GM23338 (cell line): ENCODE measurements at regions not wholly inside any gene's neighbourhood (a gene's known extent, or its start where the extent isn't known, plus 50 kb on each side); places are given as distances from the start of the nearest gene placed in this dataset.

Experiments
- CTCF ChIP-seq, 2 experiments: fragments of 200-600 bp in 1 of 2; sonication (generic) in 1 of 2; conservative IDR thresholded peaks; 2 replicates each; pipeline versions ENCODE4 v1.5.1 to v1.6.1; 2016 to 2017; ENCODE audit warnings: antibody characterized with exemption in 2 of 2, low read depth in 2 of 2, mild to moderate bottlenecking in 2 of 2, moderate library complexity in 1 of 2
- ETS1 ChIP-seq: IDR thresholded peaks from 2 replicates; pipeline ENCODE4 v1.6.1; 2016; ENCODE audit warnings: antibody characterized with exemption
- EZH2 ChIP-seq: fragments of 200-600 bp; sonication (generic); IDR thresholded peaks from one replicate; pipeline ENCODE4 v1.8.0; 2017; ENCODE audit warnings: antibody characterized with exemption, mild to moderate bottlenecking, low read depth; ENCODE audit not compliant: unreplicated experiment
- EZH2phosphoT487 ChIP-seq: fragments of 200-600 bp; sonication (generic); IDR thresholded peaks from one replicate; pipeline ENCODE4 v1.8.1; 2018; ENCODE audit warnings: antibody characterized with exemption; ENCODE audit not compliant: unreplicated experiment
- JUNB ChIP-seq: IDR thresholded peaks from one replicate; pipeline ENCODE4 v1.6.1; 2016; ENCODE audit warnings: antibody characterized with exemption; ENCODE audit not compliant: unreplicated experiment
- POLR2AphosphoS5 ChIP-seq: IDR thresholded peaks from 2 replicates; pipeline ENCODE4 v1.6.1; 2016; ENCODE audit warnings: antibody characterized with exemption, low read depth
- STAT1 ChIP-seq: IDR thresholded peaks from one replicate; pipeline ENCODE4 v1.6.1; 2016; ENCODE audit warnings: antibody characterized with exemption; ENCODE audit not compliant: unreplicated experiment
- ZNF331 ChIP-seq: fragments of 250-450 bp; sonication (Bioruptor Pico); IDR thresholded peaks from 2 replicates; pipeline ENCODE4 v1.5.0; 2020; ENCODE audit warnings: low read depth, mild to moderate bottlenecking, moderate library complexity
- TF ChIP-seq, protein P1 (sequence below): IDR thresholded peaks from one replicate; pipeline ENCODE4 v1.6.1; 2018; ENCODE audit warnings: antibody characterized with exemption; ENCODE audit not compliant: unreplicated experiment

DNA sequence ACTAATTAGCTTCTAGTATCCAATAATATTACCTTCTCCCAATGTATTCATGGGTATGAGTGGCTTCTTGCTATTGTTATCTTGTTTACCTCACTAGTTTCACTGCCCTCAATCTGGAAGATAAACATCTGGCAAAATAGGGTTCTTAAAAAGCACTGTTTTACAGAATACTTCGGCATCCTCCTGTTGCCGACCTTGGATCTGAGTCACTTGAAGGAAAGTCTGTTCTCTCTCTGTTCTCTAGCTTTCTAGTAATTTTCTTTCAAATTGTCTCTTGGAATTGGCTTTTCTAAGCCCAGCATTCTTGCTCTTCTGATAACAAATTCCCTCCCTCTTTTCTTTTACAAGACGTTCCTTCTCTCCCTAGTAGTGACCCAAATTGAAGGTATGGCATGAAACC lies 189.5 kb downstream of the KITLG start:
- TF ChIP-seq, protein P1, sequence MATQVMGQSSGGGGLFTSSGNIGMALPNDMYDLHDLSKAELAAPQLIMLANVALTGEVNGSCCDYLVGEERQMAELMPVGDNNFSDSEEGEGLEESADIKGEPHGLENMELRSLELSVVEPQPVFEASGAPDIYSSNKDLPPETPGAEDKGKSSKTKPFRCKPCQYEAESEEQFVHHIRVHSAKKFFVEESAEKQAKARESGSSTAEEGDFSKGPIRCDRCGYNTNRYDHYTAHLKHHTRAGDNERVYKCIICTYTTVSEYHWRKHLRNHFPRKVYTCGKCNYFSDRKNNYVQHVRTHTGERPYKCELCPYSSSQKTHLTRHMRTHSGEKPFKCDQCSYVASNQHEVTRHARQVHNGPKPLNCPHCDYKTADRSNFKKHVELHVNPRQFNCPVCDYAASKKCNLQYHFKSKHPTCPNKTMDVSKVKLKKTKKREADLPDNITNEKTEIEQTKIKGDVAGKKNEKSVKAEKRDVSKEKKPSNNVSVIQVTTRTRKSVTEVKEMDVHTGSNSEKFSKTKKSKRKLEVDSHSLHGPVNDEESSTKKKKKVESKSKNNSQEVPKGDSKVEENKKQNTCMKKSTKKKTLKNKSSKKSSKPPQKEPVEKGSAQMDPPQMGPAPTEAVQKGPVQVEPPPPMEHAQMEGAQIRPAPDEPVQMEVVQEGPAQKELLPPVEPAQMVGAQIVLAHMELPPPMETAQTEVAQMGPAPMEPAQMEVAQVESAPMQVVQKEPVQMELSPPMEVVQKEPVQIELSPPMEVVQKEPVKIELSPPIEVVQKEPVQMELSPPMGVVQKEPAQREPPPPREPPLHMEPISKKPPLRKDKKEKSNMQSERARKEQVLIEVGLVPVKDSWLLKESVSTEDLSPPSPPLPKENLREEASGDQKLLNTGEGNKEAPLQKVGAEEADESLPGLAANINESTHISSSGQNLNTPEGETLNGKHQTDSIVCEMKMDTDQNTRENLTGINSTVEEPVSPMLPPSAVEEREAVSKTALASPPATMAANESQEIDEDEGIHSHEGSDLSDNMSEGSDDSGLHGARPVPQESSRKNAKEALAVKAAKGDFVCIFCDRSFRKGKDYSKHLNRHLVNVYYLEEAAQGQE, result no peak
- TF ChIP-seq CTCF (conservative IDR thresholded peaks at IDR 0.05; ENCODE audit: low read depth in 2 of 2) (no peak), EZH2phosphoT487 (no peak), EZH2 (no peak), ZNF331 (CRISPR knock-in tag) (no peak), POLR2AphosphoS5 (no peak), JUNB (no peak), ETS1 (no peak), STAT1 (no peak)
